ENCODE measurements at regions not wholly inside any gene's neighbourhood (a gene's known extent, or its start where the extent isn't known, plus 50 kb on each side); places are given as distances from the start of the nearest gene placed in this dataset.

- TF ChIP-seq CTCF (IDR thresholded peaks at IDR 0.05), result no peak
- TF ChIP-seq EZH2phosphoT487 (IDR thresholded peaks at IDR 0.05), result no peak
Measured at GRCh38 chr4:14580061-14580460, 422.2 kb upstream of the CPEB2 start.
